ENCODE measurements at regions not wholly inside any gene's neighbourhood (a gene's known extent, or its start where the extent isn't known, plus 50 kb on each side); places are given as distances from the start of the nearest gene placed in this dataset.

GRCh38 chrX:110454336-110454735 is 95.7 kb downstream of the RTL9 start:
- Histone ChIP-seq H3K36me3 (no peaks in the 10 kb centered on the region), H3K4me1 (no peaks in the 10 kb centered on the region), H3K4me3 (no peak overlapping the region), H3K27me3 (peaks cover 0 to 13% (median 0%) of the 10 kb centered on the region in 3 donors), H3K27ac (no peak overlapping the region), H3K9me3 (no peaks in the 10 kb centered on the region)
- intact Hi-C loops (cut with DNase I; ENCODE audit: low total_unique reads), result loop anchor here (5.0 kb wide), 1 partner anchor 213 kb away; no protein-coding TSS in a partner anchor
- TF ChIP-seq POLR2A (IDR thresholded peaks at IDR 0.05), result no peak
- TF ChIP-seq CTCF (IDR thresholded peaks at IDR 0.05 in 4 of 5, conservative IDR thresholded peaks at IDR 0.05 in 1 of 5), result no peak
- DNase-seq (no peak), ATAC-seq (no peak)
- in situ Hi-C loops (cut with MboI; ENCODE audit: low sequenced_read_pairs in 4 of 4), result loop anchor here (5.0 to 25.0 kb wide), 4 partner anchors 208 to 400 kb away; no protein-coding TSS in a partner anchor

- TF ChIP-seq POLR2A (IDR thresholded peaks at IDR 0.05) (no peak), CTCF (IDR thresholded peaks at IDR 0.05 in 4 of 5, conservative IDR thresholded peaks at IDR 0.05 in 1 of 5) (no peak)
- Histone ChIP-seq H3K4me1 (no peaks in the 10 kb centered on the region), H3K36me3 (no peaks in the 10 kb centered on the region), H3K27me3 (peaks cover 0 to 6% (median 0%) of the 10 kb centered on the region in 3 donors), H3K9me3 (no peaks in the 10 kb centered on the region), H3K4me3 (no peak overlapping the region), H3K27ac (no peak overlapping the region)
- no peak for DNase-seq
- no peak for ATAC-seq
- in situ Hi-C loops (cut with MboI; ENCODE audit: low sequenced_read_pairs in 4 of 4), result loop anchor here in 1 of 4 donors (25.0 kb wide), 1 partner anchor 199 kb away; no protein-coding TSS in a partner anchor
- intact Hi-C loops (cut with DNase I; ENCODE audit: low total_unique reads), result no loop called here
Measured at GRCh38 chrX:110462957-110463356, 104.3 kb downstream of the RTL9 start.

GRCh38 chrX:110466790-110467189 is 108.1 kb downstream of the RTL9 start:
- in situ Hi-C loops (cut with MboI; ENCODE audit: low sequenced_read_pairs in 4 of 4) (loop anchor here in 1 of 4 donors (25.0 kb wide), 1 partner anchor 196 kb away; no protein-coding TSS in a partner anchor), intact Hi-C loops (cut with DNase I; ENCODE audit: low total_unique reads) (no loop called here)
- no peaks in the 10 kb centered on the region for H3K27me3 ChIP-seq
- no peak for ATAC-seq
- H3K36me3 ChIP-seq, result no peaks in the 10 kb centered on the region
- no peaks in the 10 kb centered on the region for H3K9me3 ChIP-seq
- TF ChIP-seq CTCF (IDR thresholded peaks at IDR 0.05 in 4 of 5, conservative IDR thresholded peaks at IDR 0.05 in 1 of 5) (no peak), POLR2A (IDR thresholded peaks at IDR 0.05) (no peak)
- DNase-seq, result no peak
- no peak overlapping the region for H3K4me3 ChIP-seq
- no peak overlapping the region for H3K27ac ChIP-seq
- no peaks in the 10 kb centered on the region for H3K4me1 ChIP-seq

GRCh38 chrX:110472265-110472664 is 113.6 kb downstream of the RTL9 start:
- no peak overlapping the region for H3K27ac ChIP-seq
- no peak overlapping the region for H3K4me3 ChIP-seq
- H3K9me3 ChIP-seq, result no peaks in the 10 kb centered on the region
- TF ChIP-seq CTCF (IDR thresholded peaks at IDR 0.05 in 4 of 5, conservative IDR thresholded peaks at IDR 0.05 in 1 of 5) (no peak), POLR2A (IDR thresholded peaks at IDR 0.05) (no peak)
- DNase-seq (no peak), ATAC-seq (no peak)
- H3K27me3 ChIP-seq, result no peaks in the 10 kb centered on the region
- H3K36me3 ChIP-seq, result no peaks in the 10 kb centered on the region
- H3K4me1 ChIP-seq, result no peaks in the 10 kb centered on the region
- in situ Hi-C loops (cut with MboI; ENCODE audit: low sequenced_read_pairs in 4 of 4) (loop anchor here in 1 of 4 donors (25.0 kb wide), 1 partner anchor 190 kb away; no protein-coding TSS in a partner anchor), intact Hi-C loops (cut with DNase I; ENCODE audit: low total_unique reads) (no loop called here)
